Ovary (tissue), 7 donors: ENCODE measurements at regions not wholly inside any gene's neighbourhood (a gene's known extent, or its start where the extent isn't known, plus 50 kb on each side); places are given as distances from the start of the nearest gene placed in this dataset.

ENCODE experiments used
- DNase-seq, 5 donors: peaks; one replicate each; pipeline ENCODE4 v3.0.0-alpha.2; 2019 to 2020
- H3K27ac ChIP-seq, 2 donors: fragments of 200-600 bp; one replicate each; pipeline versions ENCODE4 v1.5.1 to v1.8.0; 2019 to 2022
- H3K27me3 ChIP-seq: fragments of 200-600 bp; one replicate; pipeline ENCODE4 v1.8.0; 2022
- H3K36me3 ChIP-seq: fragments of 200-600 bp; sonication (generic); one replicate; pipeline ENCODE4 v1.5.1; 2019
- H3K4me1 ChIP-seq: one replicate; pipeline ENCODE4 v1.8.1; 2013; ENCODE audit warnings: mild to moderate bottlenecking, moderate library complexity; ENCODE audit not compliant: insufficient read depth
- H3K4me3 ChIP-seq: fragments of 200-600 bp; sonication (generic); one replicate; pipeline ENCODE4 v1.5.1; 2017
- H3K9me3 ChIP-seq, 2 donors: fragments of 200-600 bp in 1 of 2; sonication (generic) in 1 of 2; one replicate each; pipeline versions ENCODE4 v1.5.1 to v1.8.1; 2013 to 2019; ENCODE audit warnings: mild to moderate bottlenecking in 1 of 2, moderate library complexity in 1 of 2
- CTCF ChIP-seq, 3 donors: fragments of 450-650 bp in 2 of 3; fragments of 200-600 bp in 1 of 3; IDR thresholded peaks; one replicate each; pipeline versions ENCODE4 v1.5.1 to v1.8.0; 2016 to 2022; ENCODE audit warnings: antibody characterized with exemption in 3 of 3, mild to moderate bottlenecking in 1 of 3
- EP300 ChIP-seq: sonication (generic); formaldehyde crosslinking; IDR thresholded peaks from one replicate; pipeline ENCODE4 v1.6.1; 2017; ENCODE audit warnings: antibody characterized with exemption
- POLR2A ChIP-seq: fragments of 450-650 bp; IDR thresholded peaks from one replicate; pipeline ENCODE4 v1.6.1; 2017; ENCODE audit warnings: antibody characterized with exemption, mild to moderate bottlenecking, moderate library complexity
- WGBS, 3 donors: extraction: QIAGEN DNeasy Blood & Tissue Kit in 1 of 3; methylation state at CpG; one replicate each; pipeline versions ENCODE4 v1.1.5 to v1.1.7; 2013 to 2017; 5-methylcytosine and 5-hydroxymethylcytosine counted together
- intact Hi-C, 4 donors: fragments of 100-400 bp; cut with DNase I; formaldehyde crosslinking; loops; one replicate each; pipeline versions ENCODE4 v1.11.0 to v1.15.1; 2022 to 2023
- donor health status: DM: no; HTN: no; CAD: no; lungs with moderate emphysema.
- donor health status: DM: no; HTN: no; CAD: no.
- donor health status: Bipolar disorder and iron deficiency.
- donor health status: DM: no; HTN: no; CAD: no.
- donor health status: DM: yes; HTN: yes; CAD: no.

GRCh38 chr14:100388103-100389054 lies 65.2 kb downstream of the SLC25A47 start:
- intact Hi-C loops = loop anchor here (5.0 to 10.0 kb wide), 5 partner anchors 254 to 1236 kb away; partner anchors contain the start of gene MEG3 (in 1 of the 4)
- TF ChIP-seq POLR2A = no peak
- TF ChIP-seq CTCF (IDR thresholded peaks at IDR 0.05) = no peak
- TF ChIP-seq EP300 = no peak
- Histone ChIP-seq H3K4me3 (no peak overlapping the region), H3K4me1 (peaks cover 17% of the 10 kb centered on the region), H3K9me3 (no peaks in the 10 kb centered on the region), H3K27me3 (no peaks in the 10 kb centered on the region), H3K36me3 (no peaks in the 10 kb centered on the region), H3K27ac (no peak overlapping the region)
- 67 to 75% (median 70%) methylated on average over 18 of the region's 18 CpGs for WGBS, 3 donors
- no peak for DNase-seq

- no peaks in the 10 kb centered on the region for H3K36me3 ChIP-seq
- H3K27ac ChIP-seq = peak overlapping the region in 1 of 2 donors; percentile 57
- DNase-seq = peak in 2 of 5 donors; percentile 38 to 39
- no peaks in the 10 kb centered on the region for H3K27me3 ChIP-seq
- no peaks in the 10 kb centered on the region for H3K9me3 ChIP-seq
- H3K4me1 ChIP-seq = peaks cover 17% of the 10 kb centered on the region
- TF ChIP-seq CTCF (IDR thresholded peaks at IDR 0.05) (no peak), EP300 (no peak), POLR2A (no peak)
- intact Hi-C loops = loop anchor here (5.0 to 10.0 kb wide), 5 partner anchors 253 to 1235 kb away; partner anchors contain the start of gene MEG3 (in 1 of the 4)
- 36 to 49% (median 46%) methylated on average over 12 of the region's 12 CpGs for WGBS, 3 donors
- H3K4me3 ChIP-seq = no peak overlapping the region
Measured at GRCh38 chr14:100389497-100390104, 66.5 kb downstream of the SLC25A47 start.

- no peaks in the 10 kb centered on the region for H3K36me3 ChIP-seq
- intact Hi-C loops = no loop called here
- DNase-seq = no peak
- no peak overlapping the region for H3K4me3 ChIP-seq
- H3K27me3 ChIP-seq = no peaks in the 10 kb centered on the region
- H3K9me3 ChIP-seq = no peaks in the 10 kb centered on the region
- TF ChIP-seq EP300 = no peak
- TF ChIP-seq POLR2A = no peak
- no peak for TF ChIP-seq CTCF (IDR thresholded peaks at IDR 0.05)
- WGBS, 3 donors = 22 to 52% (median 28%) methylated on average over 15 of the region's 15 CpGs
- H3K27ac ChIP-seq = peak overlapping the region in 1 of 2 donors; percentile 38
- peaks cover 17% of the 10 kb centered on the region for H3K4me1 ChIP-seq
Measured at GRCh38 chr14:100391173-100391572, 68.0 kb downstream of the SLC25A47 start.

- no peak for DNase-seq
- no peaks in the 10 kb centered on the region for H3K36me3 ChIP-seq
- no peaks in the 10 kb centered on the region for H3K9me3 ChIP-seq
- H3K27ac ChIP-seq = peak overlapping the region in 1 of 2 donors; percentile 38
- no peaks in the 10 kb centered on the region for H3K27me3 ChIP-seq
- TF ChIP-seq EP300 (no peak), CTCF (IDR thresholded peaks at IDR 0.05) (no peak), POLR2A (no peak)
- intact Hi-C loops = no loop called here
- WGBS, 3 donors = 9 to 20% (median 16%) methylated on average over 2 of the region's 2 CpGs
- no peak overlapping the region for H3K4me3 ChIP-seq
- peaks cover 17% of the 10 kb centered on the region for H3K4me1 ChIP-seq
Measured at GRCh38 chr14:100391724-100392123, 68.6 kb downstream of the SLC25A47 start.
